ENCODE measurements at regions not wholly inside any gene's neighbourhood (a gene's known extent, or its start where the extent isn't known, plus 50 kb on each side); places are given as distances from the start of the nearest gene placed in this dataset.

DNA sequence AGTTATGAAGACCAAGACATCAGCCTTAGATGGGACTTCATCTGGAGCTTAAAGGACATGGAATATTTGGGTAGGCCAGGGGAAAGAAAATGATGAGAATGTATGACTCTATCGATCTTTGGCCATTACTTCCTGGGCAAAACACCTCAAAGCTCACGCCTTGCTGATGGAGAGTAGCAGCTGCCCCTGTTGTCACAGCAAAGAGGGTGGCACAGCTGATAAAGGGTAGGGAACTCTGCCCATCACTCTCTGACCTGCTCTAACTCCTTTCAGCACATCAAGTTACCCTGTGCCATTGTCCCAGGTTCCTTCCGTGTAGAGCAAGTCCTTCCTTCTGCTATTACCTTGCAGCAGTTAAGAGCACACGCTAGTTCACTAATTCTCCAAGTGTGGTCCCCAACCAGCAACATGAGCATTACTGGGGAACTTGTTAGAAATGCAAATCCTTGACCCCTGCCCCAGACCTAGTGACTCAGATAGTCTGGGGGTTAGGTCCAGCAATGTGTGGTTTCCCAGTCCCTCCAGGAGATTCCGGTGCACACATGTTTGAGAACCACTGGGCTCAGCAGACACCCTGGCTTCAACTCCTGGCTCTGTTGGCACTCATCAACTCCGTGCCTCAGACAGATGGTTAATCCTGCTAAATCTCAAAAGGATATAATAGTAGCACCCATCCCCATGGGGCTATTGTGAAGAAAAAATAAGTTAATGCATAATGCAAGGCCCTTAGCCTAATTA, 93.7 kb upstream of the EEA1 start:
- no peak overlapping the region for H3K27ac ChIP-seq
- WGBS, 5 donors: 91 to 97% (median 93%) methylated on average over 6 of the region's 6 CpGs
- no peak overlapping the region for H3K4me3 ChIP-seq
- H3K4me1 ChIP-seq: no peaks in the 10 kb centered on the region
- no peaks in the 10 kb centered on the region for H3K36me3 ChIP-seq
- no peak for DNase-seq
- no peaks in the 10 kb centered on the region for H3K27me3 ChIP-seq (replicated peaks in 1 of 7)
- H3K9me3 ChIP-seq: no peaks in the 10 kb centered on the region
- intact Hi-C loops (cut with DNase I; ENCODE audit: low total_unique reads): no loop called here
- TF ChIP-seq POLR2A (IDR thresholded peaks at IDR 0.05) (no peak), POLR2AphosphoS5 (IDR thresholded peaks at IDR 0.05) (no peak)
- TF ChIP-seq, protein P1, sequence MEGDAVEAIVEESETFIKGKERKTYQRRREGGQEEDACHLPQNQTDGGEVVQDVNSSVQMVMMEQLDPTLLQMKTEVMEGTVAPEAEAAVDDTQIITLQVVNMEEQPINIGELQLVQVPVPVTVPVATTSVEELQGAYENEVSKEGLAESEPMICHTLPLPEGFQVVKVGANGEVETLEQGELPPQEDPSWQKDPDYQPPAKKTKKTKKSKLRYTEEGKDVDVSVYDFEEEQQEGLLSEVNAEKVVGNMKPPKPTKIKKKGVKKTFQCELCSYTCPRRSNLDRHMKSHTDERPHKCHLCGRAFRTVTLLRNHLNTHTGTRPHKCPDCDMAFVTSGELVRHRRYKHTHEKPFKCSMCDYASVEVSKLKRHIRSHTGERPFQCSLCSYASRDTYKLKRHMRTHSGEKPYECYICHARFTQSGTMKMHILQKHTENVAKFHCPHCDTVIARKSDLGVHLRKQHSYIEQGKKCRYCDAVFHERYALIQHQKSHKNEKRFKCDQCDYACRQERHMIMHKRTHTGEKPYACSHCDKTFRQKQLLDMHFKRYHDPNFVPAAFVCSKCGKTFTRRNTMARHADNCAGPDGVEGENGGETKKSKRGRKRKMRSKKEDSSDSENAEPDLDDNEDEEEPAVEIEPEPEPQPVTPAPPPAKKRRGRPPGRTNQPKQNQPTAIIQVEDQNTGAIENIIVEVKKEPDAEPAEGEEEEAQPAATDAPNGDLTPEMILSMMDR (IDR thresholded peaks at IDR 0.05 in 8 of 11, conservative IDR thresholded peaks at IDR 0.05 in 3 of 11): no peak

DNA sequence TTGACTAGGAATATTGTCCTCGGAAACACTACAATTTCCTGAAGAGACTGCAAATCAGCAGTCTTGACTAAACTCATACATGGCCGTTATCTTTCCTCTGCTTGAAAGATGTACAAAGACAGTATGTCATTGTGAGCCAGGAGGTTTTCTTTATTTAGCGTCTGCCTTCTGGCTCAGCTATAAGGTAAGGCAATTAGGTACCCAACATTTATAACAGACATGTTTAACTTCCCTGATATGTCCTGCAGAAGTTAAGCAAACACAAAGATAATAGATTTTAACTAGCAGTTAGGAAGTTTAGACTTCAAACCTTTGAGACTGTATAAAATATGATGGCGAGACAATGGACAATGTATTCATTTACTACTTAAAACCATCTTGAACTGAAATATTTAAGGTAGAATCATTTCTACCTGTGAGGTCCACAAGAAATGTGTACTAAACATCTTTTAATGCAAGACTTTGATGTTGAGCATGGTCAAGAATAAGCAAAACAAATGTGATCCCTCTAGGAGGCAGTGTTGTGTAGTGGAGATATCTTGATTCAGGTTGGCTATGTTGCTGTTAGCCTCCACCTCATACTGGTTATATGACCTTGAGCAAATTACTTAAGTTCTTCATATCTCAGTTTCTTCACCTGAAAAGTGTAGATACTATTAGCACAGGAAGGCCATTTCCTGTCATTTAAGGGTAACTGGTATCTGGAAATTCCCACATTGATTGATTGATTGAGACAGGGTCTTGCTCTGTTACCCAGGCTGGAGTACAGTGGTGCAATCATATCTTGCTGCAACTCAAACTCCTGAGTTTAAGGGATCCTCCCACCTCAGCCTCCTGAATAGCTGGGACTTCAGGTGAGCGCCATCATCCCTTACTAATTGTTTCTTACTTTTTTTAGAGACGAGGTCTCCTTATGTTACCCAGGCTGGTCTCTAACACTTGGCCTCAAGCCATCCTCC, 96.3 kb upstream of the EEA1 start:
- intact Hi-C loops (cut with DNase I; ENCODE audit: low total_unique reads): no loop called here
- Histone ChIP-seq H3K4me1 (no peaks in the 10 kb centered on the region), H3K36me3 (no peaks in the 10 kb centered on the region), H3K27ac (no peak overlapping the region), H3K27me3 (replicated peaks in 1 of 7) (no peaks in the 10 kb centered on the region), H3K4me3 (no peak overlapping the region), H3K9me3 (no peaks in the 10 kb centered on the region)
- DNase-seq: no peak
- TF ChIP-seq POLR2AphosphoS5 (IDR thresholded peaks at IDR 0.05): no peak
- TF ChIP-seq, protein P1 (IDR thresholded peaks at IDR 0.05 in 8 of 11, conservative IDR thresholded peaks at IDR 0.05 in 3 of 11): peak in 6 of 11 experiments; percentile 17 to 49 (median 34)
- no peak for TF ChIP-seq POLR2A (IDR thresholded peaks at IDR 0.05)
- 86 to 94% (median 91%) methylated on average over 6 of the region's 6 CpGs for WGBS, 5 donors

DNA sequence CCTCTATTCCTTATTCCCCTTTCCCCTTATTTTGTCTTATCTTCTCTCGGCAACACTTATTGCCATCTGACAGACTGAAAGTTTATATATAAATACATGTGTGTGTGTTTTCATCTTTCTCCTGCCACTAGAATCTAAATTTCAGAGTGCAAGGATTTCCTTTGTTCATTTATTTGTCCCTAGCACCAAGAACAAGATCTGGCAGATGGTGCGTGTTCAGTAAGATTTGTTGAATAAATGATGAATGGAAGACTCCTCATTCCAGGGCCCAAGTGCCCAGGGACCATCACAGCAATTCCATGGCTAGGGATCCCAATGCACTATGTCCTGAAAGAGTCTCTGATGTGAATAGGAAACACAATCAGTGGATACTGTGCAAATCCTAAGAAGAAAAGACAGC, 97.9 kb upstream of the EEA1 start:
- Histone ChIP-seq H3K36me3 (no peaks in the 10 kb centered on the region), H3K27me3 (replicated peaks in 1 of 7) (no peaks in the 10 kb centered on the region), H3K9me3 (no peaks in the 10 kb centered on the region), H3K4me1 (no peaks in the 10 kb centered on the region), H3K4me3 (no peak overlapping the region), H3K27ac (no peak overlapping the region)
- whole genome bisulfite sequencing, 5 donors: 95 to 100% (median 98%) methylated on average over 2 of the region's 2 CpGs
- TF ChIP-seq, protein P1 (IDR thresholded peaks at IDR 0.05 in 8 of 11, conservative IDR thresholded peaks at IDR 0.05 in 3 of 11): no peak
- no peak for TF ChIP-seq POLR2AphosphoS5 (IDR thresholded peaks at IDR 0.05)
- no peak for TF ChIP-seq POLR2A (IDR thresholded peaks at IDR 0.05)
- DNase-seq: no peak
- intact Hi-C loops (cut with DNase I; ENCODE audit: low total_unique reads): no loop called here

DNA sequence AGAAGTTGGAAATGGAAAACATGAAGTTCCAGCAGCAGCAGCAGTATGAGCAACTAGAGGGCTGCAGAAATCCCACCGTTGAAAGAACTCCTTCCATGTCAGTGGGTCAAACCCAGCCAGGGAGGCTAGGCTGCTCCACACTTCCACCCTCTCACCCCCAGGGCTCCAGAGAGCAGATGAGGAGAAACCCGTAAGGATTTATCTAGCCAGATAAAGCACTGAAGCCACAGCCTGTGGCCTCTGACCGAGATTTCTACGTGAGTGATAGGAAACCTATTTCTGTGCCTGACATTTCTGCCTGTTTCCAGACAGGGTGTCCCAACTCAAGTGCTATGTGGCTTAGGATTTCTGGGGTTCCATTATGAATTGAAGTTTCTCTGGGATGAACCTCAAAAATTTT, 100.0 kb upstream of the EEA1 start:
- Histone ChIP-seq H3K9me3 (no peaks in the 10 kb centered on the region), H3K4me3 (no peak overlapping the region), H3K27me3 (replicated peaks in 1 of 7) (no peaks in the 10 kb centered on the region), H3K36me3 (no peaks in the 10 kb centered on the region), H3K27ac (no peak overlapping the region), H3K4me1 (no peaks in the 10 kb centered on the region)
- no peak for DNase-seq
- 85 to 92% (median 90%) methylated on average over 4 of the region's 4 CpGs for WGBS, 5 donors
- intact Hi-C loops (cut with DNase I; ENCODE audit: low total_unique reads): no loop called here
- no peak for TF ChIP-seq POLR2AphosphoS5 (IDR thresholded peaks at IDR 0.05)
- TF ChIP-seq, protein P1 (IDR thresholded peaks at IDR 0.05 in 8 of 11, conservative IDR thresholded peaks at IDR 0.05 in 3 of 11): no peak
- no peak for TF ChIP-seq POLR2A (IDR thresholded peaks at IDR 0.05)

All from spleen (tissue), 11 donors.